ENCODE measurements at regions not wholly inside any gene's neighbourhood (a gene's known extent, or its start where the extent isn't known, plus 50 kb on each side); places are given as distances from the start of the nearest gene placed in this dataset.

GRCh38 chr13:27360562-27360961 is 63.9 kb upstream of the GTF3A start:
- TF ChIP-seq POLR2AphosphoS5 (IDR thresholded peaks at IDR 0.05; ENCODE audit: borderline replicate concordance, low read depth, low read length) (no peak), EZH2 (IDR thresholded peaks at IDR 0.05) (no peak), FOXP2 (optimal IDR thresholded peaks at IDR 0.05; ENCODE audit: control extremely low read depth, extremely low read length, insufficient read depth) (no peak)
